GM12865 (cell line): ENCODE measurements at regions not wholly inside any gene's neighbourhood (a gene's known extent, or its start where the extent isn't known, plus 50 kb on each side); places are given as distances from the start of the nearest gene placed in this dataset.

Experiments used
- DNase-seq: peaks from one replicate; pipeline ENCODE4 v3.0.0; 2010; ENCODE audit warnings: low read depth
- H3K4me3 ChIP-seq: 2 replicates; pipeline ENCODE4 v1.5.1; 2011; ENCODE audit warnings: mild to moderate bottlenecking, low read depth, low read length, control low read depth
- CTCF ChIP-seq: IDR thresholded peaks from 2 replicates; pipeline ENCODE4 v1.5.1; 2011; ENCODE audit warnings: low read length, control low read depth, low read depth, inconsistent platforms; ENCODE audit not compliant: insufficient read depth; ENCODE audit errors: missing control alignments

- no peak overlapping the region for H3K4me3 ChIP-seq
- TF ChIP-seq CTCF = no peak
- no peak for DNase-seq
These were observed 152.3 kb upstream of the MYRIP start for GRCh38 chr3:39657075-39657474.

- no peak overlapping the region for H3K4me3 ChIP-seq
- no peak for DNase-seq
- no peak for TF ChIP-seq CTCF
These were observed 151.6 kb upstream of the MYRIP start for GRCh38 chr3:39657775-39658174.

- TF ChIP-seq CTCF = no peak
- no peak overlapping the region for H3K4me3 ChIP-seq
- no peak for DNase-seq
These were observed 144.5 kb upstream of the MYRIP start for GRCh38 chr3:39664931-39665330.

GRCh38 chr3:39665441-39665840 is 144.0 kb upstream of the MYRIP start:
- DNase-seq = no peak
- H3K4me3 ChIP-seq = no peak overlapping the region
- no peak for TF ChIP-seq CTCF

- DNase-seq = peak; percentile 62
- TF ChIP-seq CTCF = peak; percentile 68
These were observed 141.0 kb upstream of the MYRIP start for GRCh38 chr3:39668420-39668819.

GRCh38 chr3:39671116-39671515 is 138.3 kb upstream of the MYRIP start:
- no peak for TF ChIP-seq CTCF
- no peak overlapping the region for H3K4me3 ChIP-seq
- no peak for DNase-seq

More at GRCh38 chr3:39668420-39668819, 141.0 kb upstream of the MYRIP start:
- H3K4me3 ChIP-seq = no peak overlapping the region

- H3K4me3 ChIP-seq = no peak overlapping the region
- TF ChIP-seq CTCF = no peak
- DNase-seq = no peak
These were observed 137.8 kb upstream of the MYRIP start for GRCh38 chr3:39671600-39671999.
